ENCODE measurements at regions not wholly inside any gene's neighbourhood (a gene's known extent, or its start where the extent isn't known, plus 50 kb on each side); places are given as distances from the start of the nearest gene placed in this dataset.

DNA sequence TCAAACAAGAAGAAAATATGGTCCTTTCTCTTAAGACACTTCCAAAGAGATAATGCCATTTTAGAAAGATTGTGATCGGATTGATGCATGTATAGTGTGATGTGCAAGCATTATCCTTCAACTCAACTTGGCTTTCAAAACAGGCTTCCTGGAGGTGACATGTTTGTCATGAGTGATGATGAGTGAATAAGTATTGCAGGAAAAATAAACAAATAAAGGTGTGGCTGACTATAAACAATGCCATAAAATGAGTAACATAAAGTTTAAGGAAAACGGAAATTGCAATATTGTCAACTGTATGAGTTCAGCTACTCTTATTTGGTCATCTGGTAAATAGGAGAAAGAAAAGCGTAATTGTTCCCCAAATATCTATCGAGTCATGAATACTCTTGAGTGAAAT, 1283.7 kb downstream of the PCDH9 start (continued):
- no peak for TF ChIP-seq CTCF (IDR thresholded peaks at IDR 0.05 in 2 of 3, conservative IDR thresholded peaks at IDR 0.05 in 1 of 3; ENCODE audit: borderline replicate concordance in 1 of 3, insufficient read depth in 1 of 3, low read depth in 2 of 3, low read length in 2 of 3)
- no peak for TF ChIP-seq ZFX (IDR thresholded peaks at IDR 0.05)
- TF ChIP-seq EZH2 (IDR thresholded peaks at IDR 0.05) = no peak
- TF ChIP-seq SRF (IDR thresholded peaks at IDR 0.05; ENCODE audit: low read depth) = no peak
- TF ChIP-seq FOSL1 (IDR thresholded peaks at IDR 0.05; ENCODE audit: low read depth) = no peak
- TF ChIP-seq ELF1 (IDR thresholded peaks at IDR 0.05; ENCODE audit: borderline replicate concordance, low read depth) = no peak

DNA sequence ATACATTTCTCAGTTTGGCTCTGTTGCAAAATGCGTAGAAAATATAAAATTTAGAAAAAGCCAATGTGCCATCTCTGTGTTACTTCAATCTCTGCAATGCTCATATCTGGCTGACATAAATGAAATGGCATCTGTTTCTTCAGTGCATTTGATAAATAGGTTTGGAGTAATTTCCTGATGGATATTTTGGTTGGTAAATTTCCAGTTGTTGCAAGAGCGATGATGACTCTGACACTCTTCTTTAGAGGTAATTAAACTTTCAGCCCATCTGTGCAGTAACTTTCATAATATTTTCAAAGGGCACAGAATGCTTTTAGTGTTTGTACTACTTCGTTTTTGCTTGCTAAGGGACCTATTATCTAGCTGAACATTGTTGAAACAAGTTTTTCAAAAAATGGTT, 1286.4 kb downstream of the PCDH9 start:
- ChIA-PET CTCF (no interaction called here), RAD21 (ENCODE audit: low non-redundant PET in 1 of 2, low total read pairs in 2 of 2, uncharacterized antibody in 2 of 2, unreplicated experiment in 2 of 2) (no interaction called here), POLR2A (no interaction called here)
- Histone ChIP-seq H3K9me2 (ENCODE audit: insufficient read depth) (no peaks in the 10 kb centered on the region; the same call in 1 of the 2 replicates), H3K36me3 (ENCODE audit: control insufficient read depth in 1 of 2, insufficient read depth in 2 of 2, low read length in 2 of 2) (no peaks in the 10 kb centered on the region), H3K4me2 (ENCODE audit: low read length) (no peak overlapping the region), H3K79me2 (ENCODE audit: insufficient read depth, low read length) (no peaks in the 10 kb centered on the region), H3K27me3 (ENCODE audit: insufficient read depth, low read length) (no peaks in the 10 kb centered on the region), H3K4me3 (replicated peaks in 1 of 2; ENCODE audit: low read depth in 1 of 2, low read length in 2 of 2) (no peak overlapping the region), H3K4me1 (ENCODE audit: control insufficient read depth in 1 of 2, insufficient read depth in 2 of 2, low read length in 2 of 2) (no peaks in the 10 kb centered on the region), H2AFZ (ENCODE audit: low read depth, low read length, poor library complexity, severe bottlenecking) (no peak overlapping the region), H3K9ac (ENCODE audit: low read length) (no peak overlapping the region), H3K9me3 (ENCODE audit: control insufficient read depth in 1 of 2, insufficient read depth in 1 of 2, low read depth in 1 of 2, low read length in 2 of 2) (no peaks in the 10 kb centered on the region), H3K27ac (ENCODE audit: low read depth, low read length) (no peak overlapping the region), H4K20me1 (ENCODE audit: insufficient read depth) (no peaks in the 10 kb centered on the region)
- intact Hi-C loops (cut with micrococcal nuclease) = no loop called here
- DNase-seq (ENCODE audit: low read depth, low spot score) = no peak
- no peak for ATAC-seq
- no TSS peak for BruUV-seq (replicated peaks)
- TF ChIP-seq, protein P1, sequence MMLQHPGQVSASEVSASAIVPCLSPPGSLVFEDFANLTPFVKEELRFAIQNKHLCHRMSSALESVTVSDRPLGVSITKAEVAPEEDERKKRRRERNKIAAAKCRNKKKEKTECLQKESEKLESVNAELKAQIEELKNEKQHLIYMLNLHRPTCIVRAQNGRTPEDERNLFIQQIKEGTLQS (IDR thresholded peaks at IDR 0.05) = no peak
- TF ChIP-seq RAD21 (IDR thresholded peaks at IDR 0.05; ENCODE audit: low read depth) = no peak
- no peak for TF ChIP-seq ZFX (IDR thresholded peaks at IDR 0.05)
- TF ChIP-seq EZH2phosphoT487 (IDR thresholded peaks at IDR 0.05; ENCODE audit: borderline replicate concordance) = no peak
- TF ChIP-seq, protein P2, sequence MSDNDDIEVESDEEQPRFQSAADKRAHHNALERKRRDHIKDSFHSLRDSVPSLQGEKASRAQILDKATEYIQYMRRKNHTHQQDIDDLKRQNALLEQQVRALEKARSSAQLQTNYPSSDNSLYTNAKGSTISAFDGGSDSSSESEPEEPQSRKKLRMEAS (IDR thresholded peaks at IDR 0.05) = no peak
- no peak for TF ChIP-seq EZH2 (IDR thresholded peaks at IDR 0.05)
- no peak for TF ChIP-seq REST (IDR thresholded peaks at IDR 0.05; ENCODE audit: low read depth)
- TF ChIP-seq TCF7L2 (IDR thresholded peaks at IDR 0.05; ENCODE audit: borderline replicate concordance, extremely low read depth, insufficient read depth, insufficient read length) = no peak
- TF ChIP-seq YY1 (IDR thresholded peaks at IDR 0.05; ENCODE audit: extremely low read depth, insufficient replicate concordance, low read depth, low read length) = no peak
- TF ChIP-seq ZBTB33 (IDR thresholded peaks at IDR 0.05; ENCODE audit: extremely low read depth, insufficient replicate concordance, low read length) = no peak
- TF ChIP-seq FOSL1 (IDR thresholded peaks at IDR 0.05; ENCODE audit: low read depth) = no peak
- TF ChIP-seq SP1 (IDR thresholded peaks at IDR 0.05; ENCODE audit: low read depth) = no peak

Data from HCT116 (cell line).